ENCODE measurements at regions not wholly inside any gene's neighbourhood (a gene's known extent, or its start where the extent isn't known, plus 50 kb on each side); places are given as distances from the start of the nearest gene placed in this dataset.

DNA sequence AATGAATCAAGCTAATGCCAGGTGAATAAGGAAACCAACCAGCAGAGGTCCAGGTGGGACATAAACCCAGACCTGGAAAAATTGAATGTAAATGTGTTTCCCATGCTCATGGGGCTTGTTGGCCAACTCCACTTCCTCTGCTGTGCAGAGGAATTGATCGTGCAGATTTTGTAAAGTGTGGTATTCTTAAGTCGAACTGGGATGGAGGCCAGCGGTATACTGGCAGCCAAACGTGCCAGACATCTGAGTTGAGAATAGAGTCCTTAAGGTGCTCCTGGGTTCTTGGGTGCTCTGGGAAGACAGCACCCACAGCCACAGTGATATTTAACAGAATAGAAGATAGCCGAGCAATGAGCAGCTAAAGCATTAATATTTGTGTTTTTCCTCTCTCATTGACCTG, 146.5 kb upstream of the LGALSL start:
- Histone ChIP-seq H3K4me2 (no peak overlapping the region), H2AFZ (no peak overlapping the region), H3K4me1 (ENCODE audit: insufficient read depth) (peaks cover 10% of the 10 kb centered on the region), H3K9me3 (ENCODE audit: low read depth) (peaks cover 6% of the 10 kb centered on the region), H3K79me2 (no peaks in the 10 kb centered on the region), H3K36me3 (replicated peaks; ENCODE audit: insufficient read depth, low read depth) (no peaks in the 10 kb centered on the region), H4K20me1 (ENCODE audit: insufficient read depth, poor library complexity, severe bottlenecking) (no peaks in the 10 kb centered on the region), H3K27ac (no peak overlapping the region), H3K4me3 (no peak overlapping the region), H3K27me3 (no peaks in the 10 kb centered on the region), H3K9me2 (replicated peaks; ENCODE audit: insufficient read depth) (no peaks in the 10 kb centered on the region)
- no peak for DNase-seq (ENCODE audit: low spot score)
- 94% methylated on average over 5 of the region's 5 CpGs for WGBS (ENCODE audit: low lambda C conversion rate, missing lambda C conversion rate)
- TF ChIP-seq EZH2phosphoT487 (IDR thresholded peaks at IDR 0.05; ENCODE audit: low read depth, severe bottlenecking, unreplicated experiment) = no peak
- TF ChIP-seq, protein P1, sequence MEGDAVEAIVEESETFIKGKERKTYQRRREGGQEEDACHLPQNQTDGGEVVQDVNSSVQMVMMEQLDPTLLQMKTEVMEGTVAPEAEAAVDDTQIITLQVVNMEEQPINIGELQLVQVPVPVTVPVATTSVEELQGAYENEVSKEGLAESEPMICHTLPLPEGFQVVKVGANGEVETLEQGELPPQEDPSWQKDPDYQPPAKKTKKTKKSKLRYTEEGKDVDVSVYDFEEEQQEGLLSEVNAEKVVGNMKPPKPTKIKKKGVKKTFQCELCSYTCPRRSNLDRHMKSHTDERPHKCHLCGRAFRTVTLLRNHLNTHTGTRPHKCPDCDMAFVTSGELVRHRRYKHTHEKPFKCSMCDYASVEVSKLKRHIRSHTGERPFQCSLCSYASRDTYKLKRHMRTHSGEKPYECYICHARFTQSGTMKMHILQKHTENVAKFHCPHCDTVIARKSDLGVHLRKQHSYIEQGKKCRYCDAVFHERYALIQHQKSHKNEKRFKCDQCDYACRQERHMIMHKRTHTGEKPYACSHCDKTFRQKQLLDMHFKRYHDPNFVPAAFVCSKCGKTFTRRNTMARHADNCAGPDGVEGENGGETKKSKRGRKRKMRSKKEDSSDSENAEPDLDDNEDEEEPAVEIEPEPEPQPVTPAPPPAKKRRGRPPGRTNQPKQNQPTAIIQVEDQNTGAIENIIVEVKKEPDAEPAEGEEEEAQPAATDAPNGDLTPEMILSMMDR (IDR thresholded peaks at IDR 0.05; ENCODE audit: poor library complexity) = no peak
- no peak for TF ChIP-seq EZH2 (IDR thresholded peaks at IDR 0.05; ENCODE audit: borderline replicate concordance)

DNA sequence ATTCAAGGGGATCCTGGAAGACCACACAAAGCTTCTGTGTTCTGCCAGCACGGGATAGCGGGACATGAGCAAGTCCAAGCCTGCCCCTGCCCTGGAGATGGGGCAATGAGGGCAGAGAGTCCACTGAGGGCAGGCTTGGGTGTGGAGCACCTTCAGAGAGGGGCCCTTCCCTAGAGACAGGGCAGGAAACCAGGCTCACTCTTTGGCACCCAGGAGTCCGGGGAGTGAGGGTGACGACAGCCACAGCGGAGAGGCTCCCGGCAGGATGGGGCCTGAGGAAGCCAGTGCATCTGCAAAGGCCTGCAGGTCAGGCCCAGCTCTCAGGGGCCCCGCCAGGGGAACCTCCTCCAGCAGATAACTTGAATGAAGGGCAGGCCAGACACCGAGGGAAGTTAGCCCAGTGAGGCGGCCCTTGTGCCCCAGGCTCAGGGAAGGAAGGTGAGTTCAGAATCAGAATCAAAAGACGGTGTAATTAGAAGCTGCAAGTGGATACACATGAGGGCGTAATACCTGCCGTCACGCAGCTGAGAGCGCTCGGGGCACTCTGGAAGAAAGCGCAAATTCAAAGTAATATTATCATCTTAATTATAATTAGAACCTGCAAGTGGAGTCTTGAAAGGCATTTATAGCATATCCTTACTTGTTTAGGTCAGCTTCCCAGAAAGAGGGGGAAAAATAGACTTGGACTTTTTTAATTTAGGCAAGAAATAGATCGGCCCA, 142.6 kb upstream of the LGALSL start:
- no peaks in the 10 kb centered on the region for H3K9me2 ChIP-seq (replicated peaks; ENCODE audit: insufficient read depth)
- no peaks in the 10 kb centered on the region for H3K27me3 ChIP-seq
- no peak overlapping the region for H3K4me3 ChIP-seq
- no peaks in the 10 kb centered on the region for H3K79me2 ChIP-seq
- peak overlapping the region; percentile 68 for H3K27ac ChIP-seq
- peaks cover 15% of the 10 kb centered on the region for H3K4me1 ChIP-seq (ENCODE audit: insufficient read depth)
- no peaks in the 10 kb centered on the region for H3K9me3 ChIP-seq (ENCODE audit: low read depth)
- no peak for DNase-seq (ENCODE audit: low spot score)
- no peaks in the 10 kb centered on the region for H3K36me3 ChIP-seq (replicated peaks; ENCODE audit: insufficient read depth, low read depth)
- WGBS (ENCODE audit: low lambda C conversion rate, missing lambda C conversion rate) = 88% methylated on average over 17 of the region's 17 CpGs
- no peak for TF ChIP-seq EZH2 (IDR thresholded peaks at IDR 0.05; ENCODE audit: borderline replicate concordance)
- TF ChIP-seq, protein P1 (IDR thresholded peaks at IDR 0.05; ENCODE audit: poor library complexity) = no peak
- no peak for TF ChIP-seq EZH2phosphoT487 (IDR thresholded peaks at IDR 0.05; ENCODE audit: low read depth, severe bottlenecking, unreplicated experiment)
- no peak overlapping the region for H2AFZ ChIP-seq
- H4K20me1 ChIP-seq (ENCODE audit: insufficient read depth, poor library complexity, severe bottlenecking) = no peaks in the 10 kb centered on the region
- H3K4me2 ChIP-seq = peak overlapping the region; percentile 56

DNA sequence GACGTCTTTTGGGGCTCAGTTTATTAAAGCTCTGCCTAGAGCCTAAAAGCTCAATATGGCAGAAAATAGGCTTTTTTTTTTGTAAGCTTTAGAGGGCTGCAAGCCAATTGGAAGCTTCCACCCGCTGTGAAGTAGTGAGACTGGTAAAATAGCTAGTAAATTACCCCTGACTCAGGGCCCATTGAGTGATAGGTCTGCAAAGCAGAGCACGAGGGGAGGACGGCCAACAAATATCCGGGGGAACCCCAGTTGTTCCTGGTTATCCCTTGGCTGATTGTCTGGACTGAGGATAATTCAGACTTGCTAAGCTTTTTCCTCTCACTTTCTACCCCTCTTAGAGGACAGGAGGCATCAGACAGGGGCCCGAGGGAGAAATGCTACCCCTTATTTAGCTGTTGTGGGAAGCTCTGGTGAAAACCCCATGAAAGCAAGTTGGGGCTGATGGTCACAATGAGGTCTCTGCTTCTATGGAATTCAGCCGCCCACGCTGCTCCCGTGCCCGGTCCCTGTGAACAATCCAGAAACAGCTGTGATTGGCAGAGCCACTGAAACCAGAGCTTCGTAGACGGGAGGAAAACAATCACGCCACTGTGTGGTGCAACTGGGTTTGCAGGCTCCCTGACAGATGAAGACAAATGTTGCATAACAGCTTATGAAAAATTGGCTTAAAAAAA, 141.9 kb upstream of the LGALSL start:
- DNase-seq (ENCODE audit: low spot score) = peak; percentile 88
- Histone ChIP-seq H4K20me1 (ENCODE audit: insufficient read depth, poor library complexity, severe bottlenecking) (no peaks in the 10 kb centered on the region), H3K9me2 (replicated peaks; ENCODE audit: insufficient read depth) (no peaks in the 10 kb centered on the region), H3K79me2 (no peaks in the 10 kb centered on the region), H3K36me3 (replicated peaks; ENCODE audit: insufficient read depth, low read depth) (no peaks in the 10 kb centered on the region), H3K27me3 (no peaks in the 10 kb centered on the region), H3K4me1 (ENCODE audit: insufficient read depth) (peaks cover 15% of the 10 kb centered on the region), H3K27ac (peak overlapping the region; percentile 68), H3K4me2 (peak overlapping the region; percentile 56), H2AFZ (no peak overlapping the region), H3K4me3 (no peak overlapping the region), H3K9me3 (ENCODE audit: low read depth) (no peaks in the 10 kb centered on the region)
- WGBS (ENCODE audit: low lambda C conversion rate, missing lambda C conversion rate) = 29% methylated on average over 13 of the region's 13 CpGs
- TF ChIP-seq, protein P1 (IDR thresholded peaks at IDR 0.05; ENCODE audit: poor library complexity) = peak; percentile 67
- TF ChIP-seq EZH2phosphoT487 (IDR thresholded peaks at IDR 0.05; ENCODE audit: low read depth, severe bottlenecking, unreplicated experiment) = no peak
